ENCODE measurements at regions not wholly inside any gene's neighbourhood (a gene's known extent, or its start where the extent isn't known, plus 50 kb on each side); places are given as distances from the start of the nearest gene placed in this dataset.

GRCh38 chr17:68179236-68179925, 68.5 kb upstream of the AMZ2 start:
- Mint-ChIP-seq H3K9me3 (no peaks in the 10 kb centered on the region; a peak in 1 of 5 replicates), H3K4me3 (no peak overlapping the region), H3K4me1 (peaks cover 8 to 9% of the 10 kb centered on the region in 2 experiments), H3K27ac (no peak overlapping the region), H3K27me3 (ENCODE audit: low read depth) (peaks cover 2% of the 10 kb centered on the region; the same call in 1 of the 2 replicates), H3K36me3 (ENCODE audit: insufficient read depth in 1 of 3, low read depth in 3 of 3) (no peaks in the 10 kb centered on the region)
- DNase-seq: no peak
- TF ChIP-seq CTCF (conservative IDR thresholded peaks at IDR 0.05): no peak
- no peaks in the 10 kb centered on the region for H3K9me3 ChIP-seq (ENCODE audit: control insufficient read depth, low read depth, low read length)
- no peak overlapping the region for H2AFZ ChIP-seq (ENCODE audit: low read length)
- no CpG with 5 or more reads among the region's 21 CpGs for WGBS (ENCODE audit: extremely low coverage, insufficient read length, low lambda C conversion rate)
- H3K56ac ChIP-seq (ENCODE audit: insufficient read length, low read depth, low read length): no peak overlapping the region
- no peaks in the 10 kb centered on the region for H3K4me1 ChIP-seq (ENCODE audit: insufficient read depth, low read length)
- no peak overlapping the region for H3K27ac ChIP-seq (ENCODE audit: insufficient read length, low read depth, low read length)
- no peaks in the 10 kb centered on the region for H3K27me3 ChIP-seq (ENCODE audit: insufficient read depth, low read length)
- H2BK5ac ChIP-seq (ENCODE audit: insufficient read length, low read length): no peak overlapping the region
- no peak overlapping the region for H3K4me2 ChIP-seq (ENCODE audit: insufficient read depth, insufficient read length, low read length)
- H4K20me1 ChIP-seq (ENCODE audit: control insufficient read depth, insufficient read depth, insufficient read length): no peaks in the 10 kb centered on the region
- no peaks in the 10 kb centered on the region for H3K79me1 ChIP-seq (ENCODE audit: insufficient read depth, low read depth, low read length, poor library complexity, severe bottlenecking)
- no peak overlapping the region for H2BK15ac ChIP-seq (ENCODE audit: low read depth, low read length)
- H3T11ph ChIP-seq (ENCODE audit: low read length): no peak overlapping the region
- no peak overlapping the region for H2AK5ac ChIP-seq (ENCODE audit: insufficient read length, low read length)
- no peaks in the 10 kb centered on the region for H3K23me2 ChIP-seq (ENCODE audit: insufficient read length, low read depth, low read length, poor library complexity, severe bottlenecking)
- H3K9ac ChIP-seq (ENCODE audit: extremely low read depth, insufficient read length, low read length): no peak overlapping the region
- no peak overlapping the region for H3K23ac ChIP-seq (ENCODE audit: insufficient read length, low read depth, low read length)
- H3K18ac ChIP-seq (ENCODE audit: insufficient read length, low read depth, low read length): no peak overlapping the region
- no peaks in the 10 kb centered on the region for H3K79me2 ChIP-seq (ENCODE audit: insufficient read depth, low read length)
- no peak overlapping the region for H4K91ac ChIP-seq (ENCODE audit: insufficient read length, low read depth, low read length)
- H3K14ac ChIP-seq (ENCODE audit: insufficient read depth, low read length): no peak overlapping the region
- no peak overlapping the region for H4K5ac ChIP-seq (ENCODE audit: insufficient read length, low read depth, low read length)
- no peak overlapping the region for H4K8ac ChIP-seq (replicated peaks; ENCODE audit: insufficient read length, low read depth, low read length)
- no peak overlapping the region for H2BK20ac ChIP-seq (ENCODE audit: low read depth, low read length, poor library complexity, severe bottlenecking)
- no peak overlapping the region for H3K4ac ChIP-seq (ENCODE audit: low read depth, low read length)
- no peak overlapping the region for H2BK120ac ChIP-seq (ENCODE audit: low read depth, low read length, poor library complexity, severe bottlenecking)
- no peak overlapping the region for H2BK12ac ChIP-seq (ENCODE audit: insufficient read length, low read depth, low read length)

All from H9 (cell line).